ENCODE measurements at regions not wholly inside any gene's neighbourhood (a gene's known extent, or its start where the extent isn't known, plus 50 kb on each side); places are given as distances from the start of the nearest gene placed in this dataset.

- Histone ChIP-seq H3K9me3 (no peaks in the 10 kb centered on the region), H3K4me1 (ENCODE audit: low read depth) (no peaks in the 10 kb centered on the region), H3K4me3 (no peak overlapping the region), H3K36me3 (ENCODE audit: low read depth) (no peaks in the 10 kb centered on the region)
- TF ChIP-seq, protein P1, sequence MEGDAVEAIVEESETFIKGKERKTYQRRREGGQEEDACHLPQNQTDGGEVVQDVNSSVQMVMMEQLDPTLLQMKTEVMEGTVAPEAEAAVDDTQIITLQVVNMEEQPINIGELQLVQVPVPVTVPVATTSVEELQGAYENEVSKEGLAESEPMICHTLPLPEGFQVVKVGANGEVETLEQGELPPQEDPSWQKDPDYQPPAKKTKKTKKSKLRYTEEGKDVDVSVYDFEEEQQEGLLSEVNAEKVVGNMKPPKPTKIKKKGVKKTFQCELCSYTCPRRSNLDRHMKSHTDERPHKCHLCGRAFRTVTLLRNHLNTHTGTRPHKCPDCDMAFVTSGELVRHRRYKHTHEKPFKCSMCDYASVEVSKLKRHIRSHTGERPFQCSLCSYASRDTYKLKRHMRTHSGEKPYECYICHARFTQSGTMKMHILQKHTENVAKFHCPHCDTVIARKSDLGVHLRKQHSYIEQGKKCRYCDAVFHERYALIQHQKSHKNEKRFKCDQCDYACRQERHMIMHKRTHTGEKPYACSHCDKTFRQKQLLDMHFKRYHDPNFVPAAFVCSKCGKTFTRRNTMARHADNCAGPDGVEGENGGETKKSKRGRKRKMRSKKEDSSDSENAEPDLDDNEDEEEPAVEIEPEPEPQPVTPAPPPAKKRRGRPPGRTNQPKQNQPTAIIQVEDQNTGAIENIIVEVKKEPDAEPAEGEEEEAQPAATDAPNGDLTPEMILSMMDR (IDR thresholded peaks at IDR 0.05): no peak
- ATAC-seq (no peak), DNase-seq (no peak)
- intact Hi-C loops (cut with DNase I, micrococcal nuclease): loop anchor here (10.0 kb wide), 1 partner anchor 145 kb away; no protein-coding TSS in a partner anchor
These were observed 126.6 kb upstream of the ACSL4 start for GRCh38 chrX:109859651-109860050.

DNA sequence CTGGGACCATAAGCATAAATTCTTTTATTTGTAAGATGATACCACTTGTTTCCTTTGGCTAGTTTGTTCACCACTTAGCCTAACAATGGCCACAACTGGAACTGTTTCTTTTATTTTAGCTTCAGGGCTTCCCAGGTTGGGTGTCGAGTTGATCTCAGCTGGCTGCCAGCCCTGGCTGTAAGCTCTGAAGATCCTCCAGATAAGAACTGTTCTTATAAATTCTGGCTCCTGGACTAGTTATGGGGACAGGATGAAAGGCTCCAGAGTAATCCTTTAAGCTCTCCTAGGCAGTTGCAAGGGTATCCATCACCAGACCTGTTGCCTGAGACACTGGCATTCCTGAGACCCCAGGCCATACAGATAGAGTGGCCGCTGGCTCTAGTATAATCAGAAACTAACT, 129.4 kb upstream of the ACSL4 start:
- intact Hi-C loops (cut with DNase I, micrococcal nuclease): no loop called here
- H3K4me3 ChIP-seq: no peak overlapping the region
- no peaks in the 10 kb centered on the region for H3K9me3 ChIP-seq
- ATAC-seq (no peak), DNase-seq (no peak)
- H3K36me3 ChIP-seq (ENCODE audit: low read depth): no peaks in the 10 kb centered on the region
- H3K4me1 ChIP-seq (ENCODE audit: low read depth): no peaks in the 10 kb centered on the region
- TF ChIP-seq, protein P1 (IDR thresholded peaks at IDR 0.05): no peak

GRCh38 chrX:109863811-109864210, 130.8 kb upstream of the ACSL4 start:
- intact Hi-C loops (cut with DNase I, micrococcal nuclease): no loop called here
- H3K36me3 ChIP-seq (ENCODE audit: low read depth): no peaks in the 10 kb centered on the region
- no peak for ATAC-seq
- TF ChIP-seq, protein P1 (IDR thresholded peaks at IDR 0.05): no peak
- DNase-seq: no peak
- no peaks in the 10 kb centered on the region for H3K4me1 ChIP-seq (ENCODE audit: low read depth)
- no peaks in the 10 kb centered on the region for H3K9me3 ChIP-seq
- no peak overlapping the region for H3K4me3 ChIP-seq

DNA sequence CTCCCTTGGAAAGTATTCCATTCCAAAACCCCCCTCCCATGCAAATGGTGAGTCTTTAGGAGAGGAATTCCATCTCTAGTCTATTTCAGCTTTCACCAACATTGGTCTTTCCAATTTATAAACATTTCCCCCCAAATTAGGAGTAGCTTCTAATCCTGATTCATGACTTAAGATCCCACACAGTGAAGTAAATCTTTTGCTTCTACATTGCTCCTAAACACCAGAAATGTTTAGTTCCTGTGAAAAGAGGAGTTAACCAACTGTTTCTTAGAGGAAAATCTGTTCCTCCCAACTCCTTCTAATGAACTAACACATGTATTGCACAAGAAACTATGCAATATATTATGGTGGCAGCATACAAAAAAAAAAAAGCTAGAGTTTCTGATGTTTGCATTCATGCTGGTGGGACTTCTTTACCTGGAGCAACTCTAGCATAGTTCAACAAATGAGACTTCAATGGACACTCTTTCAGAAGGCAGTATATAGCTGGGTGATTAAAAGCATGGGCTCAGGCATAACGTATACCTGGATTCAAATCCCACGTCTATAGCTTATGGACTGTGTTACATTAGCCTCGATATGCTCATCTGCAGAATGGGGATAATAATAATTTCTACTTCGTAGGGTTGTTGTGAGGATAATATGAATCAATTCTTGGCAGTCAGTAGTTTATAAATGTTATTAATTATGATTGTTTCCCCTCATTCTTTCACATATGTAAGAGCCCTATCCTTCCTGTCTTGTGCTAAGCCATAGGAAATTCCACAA, 131.6 kb upstream of the TMEM164 start:
- Histone ChIP-seq H3K9me3 (no peaks in the 10 kb centered on the region), H3K4me1 (ENCODE audit: low read depth) (no peaks in the 10 kb centered on the region), H3K36me3 (ENCODE audit: low read depth) (no peaks in the 10 kb centered on the region), H3K4me3 (no peak overlapping the region)
- intact Hi-C loops (cut with DNase I, micrococcal nuclease): no loop called here
- no peak for DNase-seq
- no peak for ATAC-seq
- TF ChIP-seq, protein P1 (IDR thresholded peaks at IDR 0.05): no peak

DNA sequence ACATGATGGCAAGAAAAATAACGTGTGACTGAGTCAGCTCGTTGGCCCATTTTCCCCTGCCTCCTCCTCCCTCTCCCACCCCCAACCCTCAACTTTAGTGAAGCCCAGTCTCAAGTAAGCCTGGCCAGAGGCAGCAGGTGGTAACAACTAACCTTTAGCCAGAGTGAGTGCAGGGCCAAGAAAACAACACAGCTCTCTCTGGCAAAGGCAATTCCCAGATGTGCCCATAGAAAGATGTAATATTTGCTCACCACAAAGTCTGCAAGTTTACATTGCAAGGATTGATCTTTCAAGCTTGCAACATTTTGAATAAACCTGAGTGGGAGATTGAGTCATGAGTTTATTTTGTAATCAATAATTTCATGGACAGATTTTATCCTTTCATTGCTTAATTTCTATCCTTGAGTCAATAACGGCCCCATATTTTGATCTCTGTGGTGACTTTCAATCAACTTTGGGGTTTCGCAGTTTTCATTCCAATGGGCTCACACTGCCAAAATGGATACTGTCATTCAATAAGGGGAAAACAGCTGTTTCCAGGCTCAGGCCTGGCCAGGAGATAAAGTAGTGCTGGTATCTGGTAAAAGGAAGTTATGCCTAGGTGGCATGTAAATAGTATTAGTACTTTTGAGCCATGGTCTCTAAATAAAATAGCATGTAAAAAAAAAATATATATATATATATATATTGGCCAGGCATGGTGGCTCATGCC, 130.7 kb upstream of the TMEM164 start:
- no peaks in the 10 kb centered on the region for H3K9me3 ChIP-seq
- H3K36me3 ChIP-seq (ENCODE audit: low read depth): no peaks in the 10 kb centered on the region
- intact Hi-C loops (cut with DNase I, micrococcal nuclease): no loop called here
- H3K4me3 ChIP-seq: no peak overlapping the region
- TF ChIP-seq, protein P1 (IDR thresholded peaks at IDR 0.05): no peak
- no peaks in the 10 kb centered on the region for H3K4me1 ChIP-seq (ENCODE audit: low read depth)
- DNase-seq: no peak
- no peak for ATAC-seq
